ENCODE measurements at regions not wholly inside any gene's neighbourhood (a gene's known extent, or its start where the extent isn't known, plus 50 kb on each side); places are given as distances from the start of the nearest gene placed in this dataset.

GRCh38 chr6:54587277-54587676, 259.3 kb upstream of the FAM83B start:
- DNase-seq (ENCODE audit: low spot score in 2 of 2): no peak
- Histone ChIP-seq H3K36me3 (no peaks in the 10 kb centered on the region), H3K27me3 (no peaks in the 10 kb centered on the region), H3K27ac (no peak overlapping the region), H3K9me3 (no peaks in the 10 kb centered on the region), H3K4me3 (no peak overlapping the region), H3K4me1 (no peaks in the 10 kb centered on the region)
- intact Hi-C loops (cut with DNase I): no loop called here
- TF ChIP-seq, protein P1, sequence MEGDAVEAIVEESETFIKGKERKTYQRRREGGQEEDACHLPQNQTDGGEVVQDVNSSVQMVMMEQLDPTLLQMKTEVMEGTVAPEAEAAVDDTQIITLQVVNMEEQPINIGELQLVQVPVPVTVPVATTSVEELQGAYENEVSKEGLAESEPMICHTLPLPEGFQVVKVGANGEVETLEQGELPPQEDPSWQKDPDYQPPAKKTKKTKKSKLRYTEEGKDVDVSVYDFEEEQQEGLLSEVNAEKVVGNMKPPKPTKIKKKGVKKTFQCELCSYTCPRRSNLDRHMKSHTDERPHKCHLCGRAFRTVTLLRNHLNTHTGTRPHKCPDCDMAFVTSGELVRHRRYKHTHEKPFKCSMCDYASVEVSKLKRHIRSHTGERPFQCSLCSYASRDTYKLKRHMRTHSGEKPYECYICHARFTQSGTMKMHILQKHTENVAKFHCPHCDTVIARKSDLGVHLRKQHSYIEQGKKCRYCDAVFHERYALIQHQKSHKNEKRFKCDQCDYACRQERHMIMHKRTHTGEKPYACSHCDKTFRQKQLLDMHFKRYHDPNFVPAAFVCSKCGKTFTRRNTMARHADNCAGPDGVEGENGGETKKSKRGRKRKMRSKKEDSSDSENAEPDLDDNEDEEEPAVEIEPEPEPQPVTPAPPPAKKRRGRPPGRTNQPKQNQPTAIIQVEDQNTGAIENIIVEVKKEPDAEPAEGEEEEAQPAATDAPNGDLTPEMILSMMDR (IDR thresholded peaks at IDR 0.05): no peak

DNA sequence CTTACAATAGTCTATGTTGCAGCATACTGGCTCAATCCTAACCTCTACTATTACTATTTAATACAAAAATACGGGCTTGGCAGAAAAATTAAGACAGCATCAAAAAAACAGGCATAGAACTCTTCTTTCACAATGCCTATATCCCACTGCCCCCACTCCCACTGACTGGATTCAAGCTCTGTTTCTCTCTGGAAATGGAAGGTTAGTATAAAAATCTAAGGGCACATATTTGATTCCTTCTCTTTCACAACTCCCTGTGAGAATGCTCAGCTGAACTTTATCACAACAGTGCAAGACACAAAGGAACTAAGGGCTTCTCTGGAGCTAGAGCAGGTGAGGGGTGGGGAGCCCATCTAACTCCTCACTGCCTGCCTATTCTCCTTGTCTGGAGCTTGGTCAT, 258.4 kb upstream of the FAM83B start:
- DNase-seq (ENCODE audit: low spot score in 2 of 2): no peak
- no peak overlapping the region for H3K27ac ChIP-seq
- H3K36me3 ChIP-seq: no peaks in the 10 kb centered on the region
- H3K4me3 ChIP-seq: no peak overlapping the region
- no peaks in the 10 kb centered on the region for H3K9me3 ChIP-seq
- intact Hi-C loops (cut with DNase I): no loop called here
- no peaks in the 10 kb centered on the region for H3K4me1 ChIP-seq
- H3K27me3 ChIP-seq: no peaks in the 10 kb centered on the region
- TF ChIP-seq, protein P1 (IDR thresholded peaks at IDR 0.05): no peak

DNA sequence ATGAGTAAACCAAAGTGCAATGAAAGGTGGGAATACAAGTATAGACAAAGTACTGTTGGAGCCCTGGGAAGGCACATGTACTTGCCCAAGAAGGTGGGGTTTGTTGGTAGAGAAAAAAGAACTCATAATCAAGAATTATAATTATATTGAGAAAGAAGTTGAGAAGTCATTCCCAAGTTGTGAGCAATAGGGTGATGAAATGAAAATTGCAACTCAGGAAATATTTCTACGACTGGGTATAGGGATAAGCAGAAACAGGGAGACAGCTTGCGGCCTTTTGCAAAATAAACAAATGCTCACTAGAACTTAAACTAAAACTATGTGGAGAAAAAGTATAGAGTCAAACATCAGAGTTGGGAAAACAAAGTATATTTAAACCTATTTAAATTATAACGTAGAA, 250.7 kb upstream of the FAM83B start:
- H3K27ac ChIP-seq: no peak overlapping the region
- intact Hi-C loops (cut with DNase I): no loop called here
- no peak for DNase-seq (ENCODE audit: low spot score in 2 of 2)
- H3K36me3 ChIP-seq: no peaks in the 10 kb centered on the region
- H3K4me1 ChIP-seq: no peaks in the 10 kb centered on the region
- no peaks in the 10 kb centered on the region for H3K27me3 ChIP-seq
- H3K9me3 ChIP-seq: no peaks in the 10 kb centered on the region
- H3K4me3 ChIP-seq: no peak overlapping the region
- TF ChIP-seq, protein P1 (IDR thresholded peaks at IDR 0.05): no peak

- no peak for DNase-seq (ENCODE audit: low spot score in 2 of 2)
- Histone ChIP-seq H3K4me3 (no peak overlapping the region), H3K9me3 (no peaks in the 10 kb centered on the region), H3K27ac (no peak overlapping the region), H3K27me3 (no peaks in the 10 kb centered on the region), H3K36me3 (no peaks in the 10 kb centered on the region), H3K4me1 (no peaks in the 10 kb centered on the region)
- intact Hi-C loops (cut with DNase I): no loop called here
- TF ChIP-seq, protein P1 (IDR thresholded peaks at IDR 0.05): no peak
Observed at GRCh38 chr6:54598787-54599313, 247.7 kb upstream of the FAM83B start.

DNA sequence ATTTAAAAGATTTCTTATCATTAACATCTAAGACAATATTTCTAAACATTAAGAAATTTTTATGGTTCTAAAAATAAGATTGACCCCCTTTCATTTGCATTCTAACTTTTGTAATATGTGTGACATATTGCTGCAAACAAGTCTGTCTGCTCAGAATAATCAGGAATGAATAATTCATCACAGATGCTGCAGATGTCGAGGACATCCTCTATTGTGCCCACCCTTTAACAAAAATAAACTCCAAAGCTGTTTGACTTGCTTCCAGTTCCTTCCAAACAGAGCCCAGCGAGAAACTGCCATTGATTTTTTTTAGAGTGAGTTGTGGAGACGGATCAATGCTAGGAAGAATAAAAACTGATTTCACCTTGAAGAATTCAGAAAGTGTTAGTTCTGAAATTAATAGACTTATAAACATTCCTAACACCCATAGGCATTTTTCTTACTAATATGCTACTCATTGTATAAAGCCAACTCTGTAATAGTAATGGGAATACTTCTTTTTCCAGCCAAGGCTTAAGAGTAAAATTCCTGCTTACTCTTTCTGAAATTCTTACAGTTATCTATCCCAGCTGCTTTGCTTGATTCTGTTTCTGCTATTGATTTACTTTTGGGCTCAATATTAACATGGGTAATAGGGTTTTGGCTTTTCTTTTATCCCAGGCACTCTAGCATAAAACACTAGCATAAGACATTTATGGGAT, 244.8 kb upstream of the FAM83B start:
- TF ChIP-seq, protein P1 (IDR thresholded peaks at IDR 0.05): no peak
- no peak for DNase-seq (ENCODE audit: low spot score in 2 of 2)
- H3K4me1 ChIP-seq: no peaks in the 10 kb centered on the region
- H3K9me3 ChIP-seq: no peaks in the 10 kb centered on the region
- no peak overlapping the region for H3K27ac ChIP-seq
- H3K27me3 ChIP-seq: no peaks in the 10 kb centered on the region
- H3K36me3 ChIP-seq: no peaks in the 10 kb centered on the region
- H3K4me3 ChIP-seq: no peak overlapping the region
- intact Hi-C loops (cut with DNase I): no loop called here

Measured in ascending aorta (tissue), 2 donors.